ENCODE measurements at regions not wholly inside any gene's neighbourhood (a gene's known extent, or its start where the extent isn't known, plus 50 kb on each side); places are given as distances from the start of the nearest gene placed in this dataset.

DNA sequence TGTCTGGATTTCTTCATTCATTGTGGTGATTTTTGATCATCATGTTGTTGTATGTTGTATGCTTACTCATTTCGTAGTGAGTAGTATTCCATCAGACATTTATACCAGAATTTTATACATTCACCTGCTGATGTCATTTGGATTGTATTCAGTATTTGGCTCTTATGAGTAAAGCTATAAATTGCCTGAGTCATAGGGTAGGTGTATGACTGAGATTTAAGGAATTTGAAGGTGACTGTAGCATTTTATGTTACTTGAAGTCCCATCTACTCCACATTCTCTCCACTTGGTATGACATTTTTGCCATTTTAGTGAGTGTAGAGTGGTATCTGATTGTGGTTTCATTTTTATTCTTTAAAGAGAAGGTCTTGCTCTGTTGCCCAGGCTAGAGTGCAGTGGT lies 548.2 kb downstream of the TBC1D22A start:
- no peak overlapping the region for H3K4me3 ChIP-seq (ENCODE audit: low read depth, low read length)
- no peaks in the 10 kb centered on the region for H3K36me3 ChIP-seq (ENCODE audit: control insufficient read depth in 2 of 2, insufficient read depth in 1 of 2, low read length in 2 of 2)
- no peaks in the 10 kb centered on the region for H3K9me3 ChIP-seq (ENCODE audit: control insufficient read depth, insufficient read depth, low read depth, low read length)
- no peak for TF ChIP-seq ZFP69B (tag by site-specific recombination; IDR thresholded peaks at IDR 0.05)
- TF ChIP-seq, protein P1, sequence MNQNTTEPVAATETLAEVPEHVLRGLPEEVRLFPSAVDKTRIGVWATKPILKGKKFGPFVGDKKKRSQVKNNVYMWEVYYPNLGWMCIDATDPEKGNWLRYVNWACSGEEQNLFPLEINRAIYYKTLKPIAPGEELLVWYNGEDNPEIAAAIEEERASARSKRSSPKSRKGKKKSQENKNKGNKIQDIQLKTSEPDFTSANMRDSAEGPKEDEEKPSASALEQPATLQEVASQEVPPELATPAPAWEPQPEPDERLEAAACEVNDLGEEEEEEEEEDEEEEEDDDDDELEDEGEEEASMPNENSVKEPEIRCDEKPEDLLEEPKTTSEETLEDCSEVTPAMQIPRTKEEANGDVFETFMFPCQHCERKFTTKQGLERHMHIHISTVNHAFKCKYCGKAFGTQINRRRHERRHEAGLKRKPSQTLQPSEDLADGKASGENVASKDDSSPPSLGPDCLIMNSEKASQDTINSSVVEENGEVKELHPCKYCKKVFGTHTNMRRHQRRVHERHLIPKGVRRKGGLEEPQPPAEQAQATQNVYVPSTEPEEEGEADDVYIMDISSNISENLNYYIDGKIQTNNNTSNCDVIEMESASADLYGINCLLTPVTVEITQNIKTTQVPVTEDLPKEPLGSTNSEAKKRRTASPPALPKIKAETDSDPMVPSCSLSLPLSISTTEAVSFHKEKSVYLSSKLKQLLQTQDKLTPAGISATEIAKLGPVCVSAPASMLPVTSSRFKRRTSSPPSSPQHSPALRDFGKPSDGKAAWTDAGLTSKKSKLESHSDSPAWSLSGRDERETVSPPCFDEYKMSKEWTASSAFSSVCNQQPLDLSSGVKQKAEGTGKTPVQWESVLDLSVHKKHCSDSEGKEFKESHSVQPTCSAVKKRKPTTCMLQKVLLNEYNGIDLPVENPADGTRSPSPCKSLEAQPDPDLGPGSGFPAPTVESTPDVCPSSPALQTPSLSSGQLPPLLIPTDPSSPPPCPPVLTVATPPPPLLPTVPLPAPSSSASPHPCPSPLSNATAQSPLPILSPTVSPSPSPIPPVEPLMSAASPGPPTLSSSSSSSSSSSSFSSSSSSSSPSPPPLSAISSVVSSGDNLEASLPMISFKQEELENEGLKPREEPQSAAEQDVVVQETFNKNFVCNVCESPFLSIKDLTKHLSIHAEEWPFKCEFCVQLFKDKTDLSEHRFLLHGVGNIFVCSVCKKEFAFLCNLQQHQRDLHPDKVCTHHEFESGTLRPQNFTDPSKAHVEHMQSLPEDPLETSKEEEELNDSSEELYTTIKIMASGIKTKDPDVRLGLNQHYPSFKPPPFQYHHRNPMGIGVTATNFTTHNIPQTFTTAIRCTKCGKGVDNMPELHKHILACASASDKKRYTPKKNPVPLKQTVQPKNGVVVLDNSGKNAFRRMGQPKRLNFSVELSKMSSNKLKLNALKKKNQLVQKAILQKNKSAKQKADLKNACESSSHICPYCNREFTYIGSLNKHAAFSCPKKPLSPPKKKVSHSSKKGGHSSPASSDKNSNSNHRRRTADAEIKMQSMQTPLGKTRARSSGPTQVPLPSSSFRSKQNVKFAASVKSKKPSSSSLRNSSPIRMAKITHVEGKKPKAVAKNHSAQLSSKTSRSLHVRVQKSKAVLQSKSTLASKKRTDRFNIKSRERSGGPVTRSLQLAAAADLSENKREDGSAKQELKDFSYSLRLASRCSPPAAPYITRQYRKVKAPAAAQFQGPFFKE (tag by site-specific recombination; IDR thresholded peaks at IDR 0.05; ENCODE audit: borderline replicate concordance) = no peak
- TF ChIP-seq ZNF184 (tag by site-specific recombination; IDR thresholded peaks at IDR 0.05) = 0 out of 2 replicates have a peak, but pooled peaks have one; percentile 49
- TF ChIP-seq ZNF629 (tag by site-specific recombination; IDR thresholded peaks at IDR 0.05) = peak; percentile 43; the same call in 1 of the 2 replicates
- POLR2A ChIA-PET = no interaction called here
- no peaks in the 10 kb centered on the region for H3K4me1 ChIP-seq (ENCODE audit: control insufficient read depth, insufficient read depth, low read length)
- no peak overlapping the region for H3K27ac ChIP-seq (ENCODE audit: extremely low read depth, low read depth, low read length)
- CTCF ChIA-PET = no interaction called here

DNA sequence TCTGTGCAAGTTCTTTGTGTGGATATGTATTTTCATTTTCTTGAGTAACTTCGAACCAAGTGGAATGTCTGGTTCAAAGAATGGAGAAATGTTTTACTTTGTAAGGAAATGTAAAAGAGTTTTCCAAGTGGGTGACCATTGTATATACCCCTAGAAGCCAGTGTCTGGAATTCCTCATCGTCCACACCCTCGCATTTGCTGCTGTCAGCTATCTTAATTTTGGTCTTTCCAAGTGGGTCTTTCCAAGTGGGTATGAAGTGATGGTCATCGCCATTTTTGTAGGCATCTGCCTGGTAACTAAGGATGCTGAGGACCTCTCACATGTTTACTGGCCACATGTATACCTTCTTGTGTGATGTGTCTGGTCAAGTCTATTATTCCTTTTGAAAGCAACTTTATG lies 547.5 kb downstream of the TBC1D22A start:
- ChIA-PET CTCF (no interaction called here), POLR2A (no interaction called here)
- H3K4me1 ChIP-seq (ENCODE audit: control insufficient read depth, insufficient read depth, low read length) = no peaks in the 10 kb centered on the region
- TF ChIP-seq ZNF391 (tag by site-specific recombination; IDR thresholded peaks at IDR 0.05; ENCODE audit: borderline replicate concordance, low read depth) (no peak), KLF1 (tag by site-specific recombination; IDR thresholded peaks at IDR 0.05) (no peak), ZNF366 (tag by site-specific recombination; conservative IDR thresholded peaks at IDR 0.05) (no peak), REPIN1 (tag by site-specific recombination; IDR thresholded peaks at IDR 0.05; ENCODE audit: low read depth) (no peak), OSR2 (tag by site-specific recombination; IDR thresholded peaks at IDR 0.05) (no peak), ZNF335 (tag by site-specific recombination; conservative IDR thresholded peaks at IDR 0.05) (no peak)
- TF ChIP-seq, protein P2, sequence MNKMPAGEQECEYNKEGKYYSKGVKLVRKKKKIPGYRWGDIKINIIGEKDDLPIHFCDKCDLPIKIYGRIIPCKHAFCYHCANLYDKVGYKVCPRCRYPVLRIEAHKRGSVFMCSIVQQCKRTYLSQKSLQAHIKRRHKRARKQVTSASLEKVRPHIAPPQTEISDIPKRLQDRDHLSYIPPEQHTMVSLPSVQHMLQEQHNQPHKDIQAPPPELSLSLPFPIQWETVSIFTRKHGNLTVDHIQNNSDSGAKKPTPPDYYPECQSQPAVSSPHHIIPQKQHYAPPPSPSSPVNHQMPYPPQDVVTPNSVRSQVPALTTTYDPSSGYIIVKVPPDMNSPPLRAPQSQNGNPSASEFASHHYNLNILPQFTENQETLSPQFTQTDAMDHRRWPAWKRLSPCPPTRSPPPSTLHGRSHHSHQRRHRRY (tag by site-specific recombination; IDR thresholded peaks at IDR 0.05) = no peak
- H3K36me3 ChIP-seq (ENCODE audit: control insufficient read depth in 2 of 2, insufficient read depth in 1 of 2, low read length in 2 of 2) = no peaks in the 10 kb centered on the region
- no peak overlapping the region for H3K27ac ChIP-seq (ENCODE audit: extremely low read depth, low read depth, low read length)
- no peaks in the 10 kb centered on the region for H3K9me3 ChIP-seq (ENCODE audit: control insufficient read depth, insufficient read depth, low read depth, low read length)
- H3K4me3 ChIP-seq (ENCODE audit: low read depth, low read length) = no peak overlapping the region

DNA sequence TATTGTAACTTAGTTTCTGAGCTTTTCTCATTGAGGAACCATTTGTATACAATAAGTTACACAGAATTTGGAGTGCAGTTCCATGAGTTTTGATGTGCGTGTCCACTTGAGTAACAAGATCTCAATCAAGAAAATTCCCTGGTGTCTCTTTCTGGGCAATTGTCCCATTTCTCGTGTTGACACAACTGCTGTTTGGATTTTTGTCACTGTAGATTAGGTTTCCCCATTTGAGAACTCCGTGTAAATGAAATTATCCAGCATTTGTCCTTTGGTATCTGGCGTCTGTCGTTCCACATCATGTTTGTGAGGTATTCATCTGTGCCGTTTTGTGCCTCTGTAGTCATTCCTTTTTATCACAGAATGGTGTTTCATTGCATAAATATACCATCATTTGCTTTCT lies 547.0 kb downstream of the TBC1D22A start:
- Histone ChIP-seq H3K27ac (ENCODE audit: extremely low read depth, low read depth, low read length) (no peak overlapping the region), H3K4me3 (ENCODE audit: low read depth, low read length) (no peak overlapping the region), H3K4me1 (ENCODE audit: control insufficient read depth, insufficient read depth, low read length) (no peaks in the 10 kb centered on the region), H3K36me3 (ENCODE audit: control insufficient read depth in 2 of 2, insufficient read depth in 1 of 2, low read length in 2 of 2) (no peaks in the 10 kb centered on the region), H3K9me3 (ENCODE audit: control insufficient read depth, insufficient read depth, low read depth, low read length) (no peaks in the 10 kb centered on the region)
- CTCF ChIA-PET = no interaction called here
- POLR2A ChIA-PET = no interaction called here
- TF ChIP-seq ZNF248 (tag by site-specific recombination; IDR thresholded peaks at IDR 0.05) (no peak), ZNF140 (tag by site-specific recombination; IDR thresholded peaks at IDR 0.05) (no peak), ZNF114 (tag by site-specific recombination; IDR thresholded peaks at IDR 0.05) (no peak), ZNF792 (tag by site-specific recombination; IDR thresholded peaks at IDR 0.05) (no peak), YY2 (tag by site-specific recombination; IDR thresholded peaks at IDR 0.05) (no peak), KLF1 (tag by site-specific recombination; IDR thresholded peaks at IDR 0.05) (no peak), ZNF624 (tag by site-specific recombination; IDR thresholded peaks at IDR 0.05) (no peak), ZNF785 (tag by site-specific recombination; IDR thresholded peaks at IDR 0.05) (no peak), ZNF510 (tag by site-specific recombination; IDR thresholded peaks at IDR 0.05; ENCODE audit: insufficient replicate concordance) (no peak), IKZF3 (tag by site-specific recombination; IDR thresholded peaks at IDR 0.05) (no peak), SETDB1 (IDR thresholded peaks at IDR 0.05; ENCODE audit: insufficient read length, low read length) (no peak)
- TF ChIP-seq, protein P3, sequence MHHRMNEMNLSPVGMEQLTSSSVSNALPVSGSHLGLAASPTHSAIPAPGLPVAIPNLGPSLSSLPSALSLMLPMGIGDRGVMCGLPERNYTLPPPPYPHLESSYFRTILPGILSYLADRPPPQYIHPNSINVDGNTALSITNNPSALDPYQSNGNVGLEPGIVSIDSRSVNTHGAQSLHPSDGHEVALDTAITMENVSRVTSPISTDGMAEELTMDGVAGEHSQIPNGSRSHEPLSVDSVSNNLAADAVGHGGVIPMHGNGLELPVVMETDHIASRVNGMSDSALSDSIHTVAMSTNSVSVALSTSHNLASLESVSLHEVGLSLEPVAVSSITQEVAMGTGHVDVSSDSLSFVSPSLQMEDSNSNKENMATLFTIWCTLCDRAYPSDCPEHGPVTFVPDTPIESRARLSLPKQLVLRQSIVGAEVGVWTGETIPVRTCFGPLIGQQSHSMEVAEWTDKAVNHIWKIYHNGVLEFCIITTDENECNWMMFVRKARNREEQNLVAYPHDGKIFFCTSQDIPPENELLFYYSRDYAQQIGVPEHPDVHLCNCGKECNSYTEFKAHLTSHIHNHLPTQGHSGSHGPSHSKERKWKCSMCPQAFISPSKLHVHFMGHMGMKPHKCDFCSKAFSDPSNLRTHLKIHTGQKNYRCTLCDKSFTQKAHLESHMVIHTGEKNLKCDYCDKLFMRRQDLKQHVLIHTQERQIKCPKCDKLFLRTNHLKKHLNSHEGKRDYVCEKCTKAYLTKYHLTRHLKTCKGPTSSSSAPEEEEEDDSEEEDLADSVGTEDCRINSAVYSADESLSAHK (tag by site-specific recombination; IDR thresholded peaks at IDR 0.05) = no peak
- TF ChIP-seq, protein P4, sequence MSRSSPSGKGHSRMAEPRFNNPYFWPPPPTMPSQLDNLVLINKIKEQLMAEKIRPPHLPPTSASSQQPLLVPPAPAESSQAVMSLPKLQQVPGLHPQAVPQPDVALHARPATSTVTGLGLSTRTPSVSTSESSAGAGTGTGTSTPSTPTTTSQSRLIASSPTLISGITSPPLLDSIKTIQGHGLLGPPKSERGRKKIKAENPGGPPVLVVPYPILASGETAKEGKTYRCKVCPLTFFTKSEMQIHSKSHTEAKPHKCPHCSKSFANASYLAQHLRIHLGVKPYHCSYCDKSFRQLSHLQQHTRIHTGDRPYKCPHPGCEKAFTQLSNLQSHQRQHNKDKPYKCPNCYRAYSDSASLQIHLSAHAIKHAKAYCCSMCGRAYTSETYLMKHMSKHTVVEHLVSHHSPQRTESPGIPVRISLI (tag by site-specific recombination; IDR thresholded peaks at IDR 0.05) = no peak
